Loucy (cell line): ENCODE measurements at regions not wholly inside any gene's neighbourhood (a gene's known extent, or its start where the extent isn't known, plus 50 kb on each side); places are given as distances from the start of the nearest gene placed in this dataset.

Source experiments
- H2AFZ ChIP-seq: fragments of 200-600 bp; sonication (generic); 2 replicates; pipeline ENCODE4 v1.6.0; 2016; ENCODE audit warnings: antibody characterized with exemption, mild to moderate bottlenecking, low read length, moderate library complexity
- H3F3A ChIP-seq: fragments of 200-600 bp; 2 replicates; pipeline ENCODE4 v1.6.0; 2016; ENCODE audit warnings: antibody characterized with exemption, low read depth, mild to moderate bottlenecking
- H3K27me3 ChIP-seq: fragments of 200-600 bp; sonication (generic); 2 replicates; pipeline ENCODE4 v1.6.1; 2014; ENCODE audit warnings: low read length, mild to moderate bottlenecking; ENCODE audit not compliant: insufficient read depth, poor library complexity, severe bottlenecking
- H3K36me3 ChIP-seq: fragments of 200-600 bp; sonication (generic); 2 replicates; pipeline ENCODE4 v1.6.1; 2016; ENCODE audit warnings: low read length; ENCODE audit not compliant: insufficient read depth
- H3K4me1 ChIP-seq: fragments of 200-600 bp; sonication (generic); 2 replicates; pipeline ENCODE4 v1.5.1; 2014; ENCODE audit warnings: low read length, mild to moderate bottlenecking; ENCODE audit not compliant: insufficient read depth, poor library complexity, severe bottlenecking
- H3K4me2 ChIP-seq: fragments of 200-600 bp; sonication (generic); 2 replicates; pipeline ENCODE4 v1.6.0; 2014; ENCODE audit warnings: antibody characterized with exemption, low read length, low read depth, mild to moderate bottlenecking; ENCODE audit not compliant: poor library complexity, severe bottlenecking
- H3K4me3 ChIP-seq: fragments of 200-600 bp; sonication (generic); 2 replicates; pipeline ENCODE4 v1.5.1; 2014; ENCODE audit warnings: low read length, mild to moderate bottlenecking, mixed read lengths; ENCODE audit not compliant: poor library complexity, severe bottlenecking
- H3K79me2 ChIP-seq: fragments of 200-600 bp; sonication (generic); 2 replicates; pipeline ENCODE4 v1.6.1; 2014; ENCODE audit warnings: low read length; ENCODE audit not compliant: insufficient read depth
- H3K9ac ChIP-seq: fragments of 200-600 bp; sonication (generic); 2 replicates; pipeline ENCODE4 v1.6.0; 2014; ENCODE audit warnings: mild to moderate bottlenecking, low read depth, low read length, moderate library complexity; ENCODE audit not compliant: poor library complexity, severe bottlenecking
- H3K9me2 ChIP-seq: fragments of 200-600 bp; sonication (generic); replicated peaks from 2 replicates; pipeline ENCODE4 v1.6.1; 2016; ENCODE audit warnings: low read depth, low read length, mixed read lengths
- H3K9me3 ChIP-seq: fragments of 200-600 bp; sonication (generic); 2 replicates; pipeline ENCODE4 v1.6.1; 2014; ENCODE audit warnings: mild to moderate bottlenecking, antibody characterized with exemption, low read length, low read depth; ENCODE audit not compliant: insufficient read depth
- H4K20me1 ChIP-seq: fragments of 200-600 bp; sonication (generic); 2 replicates; pipeline ENCODE4 v1.6.0; 2014; ENCODE audit warnings: antibody characterized with exemption, low read length, mild to moderate bottlenecking; ENCODE audit not compliant: insufficient read depth, poor library complexity, severe bottlenecking
- EZH2phosphoT487 ChIP-seq: fragments of 200-600 bp; IDR thresholded peaks from 2 replicates; pipeline ENCODE4 v1.6.1; 2018; ENCODE audit warnings: antibody characterized with exemption, mild to moderate bottlenecking, moderate library complexity, borderline replicate concordance
- TF ChIP-seq, protein P1 (sequence below): fragments of 200-600 bp; sonication (generic); conservative IDR thresholded peaks from 2 replicates; pipeline ENCODE4 v1.5.1; 2014; ENCODE audit warnings: mild to moderate bottlenecking, antibody characterized with exemption, low read length

DNA sequence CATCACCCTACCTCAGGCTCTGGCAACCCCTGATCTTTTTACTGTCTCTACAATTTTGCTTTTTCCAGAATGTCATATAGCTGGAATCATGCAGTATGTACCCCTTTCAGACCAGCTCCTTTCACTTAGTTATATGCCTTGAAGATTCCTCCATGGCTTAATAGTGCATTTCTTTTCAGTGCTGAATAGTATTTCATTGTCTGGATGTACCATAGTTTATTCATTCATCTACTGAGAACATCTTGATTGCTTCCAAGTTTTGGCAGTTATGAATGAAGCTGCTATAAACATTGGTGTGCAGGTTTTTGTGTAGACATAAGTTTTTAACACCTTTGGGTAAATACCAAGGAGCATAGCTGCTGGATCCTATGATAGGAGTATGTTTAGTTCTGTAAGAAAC, 50.8 kb upstream of the ANP32A start:
- H3K27me3 ChIP-seq: no peaks in the 10 kb centered on the region
- H4K20me1 ChIP-seq: no peaks in the 10 kb centered on the region
- H3K4me3 ChIP-seq: no peak overlapping the region
- H3K9ac ChIP-seq: no peak overlapping the region
- no peaks in the 10 kb centered on the region for H3K9me3 ChIP-seq
- no peaks in the 10 kb centered on the region for H3K9me2 ChIP-seq
- TF ChIP-seq, protein P1, sequence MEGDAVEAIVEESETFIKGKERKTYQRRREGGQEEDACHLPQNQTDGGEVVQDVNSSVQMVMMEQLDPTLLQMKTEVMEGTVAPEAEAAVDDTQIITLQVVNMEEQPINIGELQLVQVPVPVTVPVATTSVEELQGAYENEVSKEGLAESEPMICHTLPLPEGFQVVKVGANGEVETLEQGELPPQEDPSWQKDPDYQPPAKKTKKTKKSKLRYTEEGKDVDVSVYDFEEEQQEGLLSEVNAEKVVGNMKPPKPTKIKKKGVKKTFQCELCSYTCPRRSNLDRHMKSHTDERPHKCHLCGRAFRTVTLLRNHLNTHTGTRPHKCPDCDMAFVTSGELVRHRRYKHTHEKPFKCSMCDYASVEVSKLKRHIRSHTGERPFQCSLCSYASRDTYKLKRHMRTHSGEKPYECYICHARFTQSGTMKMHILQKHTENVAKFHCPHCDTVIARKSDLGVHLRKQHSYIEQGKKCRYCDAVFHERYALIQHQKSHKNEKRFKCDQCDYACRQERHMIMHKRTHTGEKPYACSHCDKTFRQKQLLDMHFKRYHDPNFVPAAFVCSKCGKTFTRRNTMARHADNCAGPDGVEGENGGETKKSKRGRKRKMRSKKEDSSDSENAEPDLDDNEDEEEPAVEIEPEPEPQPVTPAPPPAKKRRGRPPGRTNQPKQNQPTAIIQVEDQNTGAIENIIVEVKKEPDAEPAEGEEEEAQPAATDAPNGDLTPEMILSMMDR: no peak
- no peak for TF ChIP-seq EZH2phosphoT487
- no peaks in the 10 kb centered on the region for H3F3A ChIP-seq
- no peaks in the 10 kb centered on the region for H3K4me1 ChIP-seq
- H3K36me3 ChIP-seq: no peaks in the 10 kb centered on the region
- H2AFZ ChIP-seq: no peak overlapping the region
- no peak overlapping the region for H3K4me2 ChIP-seq
- H3K79me2 ChIP-seq: no peaks in the 10 kb centered on the region

DNA sequence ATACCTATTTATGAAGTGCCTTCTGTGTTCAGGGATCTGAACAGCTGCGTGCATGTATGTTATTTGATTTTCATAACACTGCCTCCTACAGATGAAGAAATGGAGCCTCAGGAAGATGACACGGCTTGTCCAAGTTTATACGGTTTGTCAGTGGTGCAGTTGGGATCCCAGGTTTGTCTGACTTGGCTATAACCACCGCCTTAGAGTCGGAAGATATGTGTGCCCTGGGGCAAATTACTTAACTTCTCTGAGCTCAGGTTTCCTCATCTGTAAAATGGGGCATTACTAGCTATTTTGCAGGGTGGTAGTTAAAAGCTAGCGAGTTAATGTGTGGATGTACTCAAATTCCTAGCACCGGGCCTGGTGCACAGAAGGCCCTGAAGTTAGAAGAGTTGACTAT, 54.1 kb upstream of the ANP32A start:
- no peaks in the 10 kb centered on the region for H3F3A ChIP-seq
- no peak overlapping the region for H3K4me3 ChIP-seq
- H3K27me3 ChIP-seq: no peaks in the 10 kb centered on the region
- TF ChIP-seq, protein P1: no peak
- no peak for TF ChIP-seq EZH2phosphoT487
- no peaks in the 10 kb centered on the region for H3K79me2 ChIP-seq
- no peaks in the 10 kb centered on the region for H3K4me1 ChIP-seq
- H4K20me1 ChIP-seq: no peaks in the 10 kb centered on the region
- H3K9me3 ChIP-seq: no peaks in the 10 kb centered on the region
- no peak overlapping the region for H2AFZ ChIP-seq
- no peak overlapping the region for H3K4me2 ChIP-seq
- H3K36me3 ChIP-seq: no peaks in the 10 kb centered on the region
- no peak overlapping the region for H3K9ac ChIP-seq
- no peaks in the 10 kb centered on the region for H3K9me2 ChIP-seq

DNA sequence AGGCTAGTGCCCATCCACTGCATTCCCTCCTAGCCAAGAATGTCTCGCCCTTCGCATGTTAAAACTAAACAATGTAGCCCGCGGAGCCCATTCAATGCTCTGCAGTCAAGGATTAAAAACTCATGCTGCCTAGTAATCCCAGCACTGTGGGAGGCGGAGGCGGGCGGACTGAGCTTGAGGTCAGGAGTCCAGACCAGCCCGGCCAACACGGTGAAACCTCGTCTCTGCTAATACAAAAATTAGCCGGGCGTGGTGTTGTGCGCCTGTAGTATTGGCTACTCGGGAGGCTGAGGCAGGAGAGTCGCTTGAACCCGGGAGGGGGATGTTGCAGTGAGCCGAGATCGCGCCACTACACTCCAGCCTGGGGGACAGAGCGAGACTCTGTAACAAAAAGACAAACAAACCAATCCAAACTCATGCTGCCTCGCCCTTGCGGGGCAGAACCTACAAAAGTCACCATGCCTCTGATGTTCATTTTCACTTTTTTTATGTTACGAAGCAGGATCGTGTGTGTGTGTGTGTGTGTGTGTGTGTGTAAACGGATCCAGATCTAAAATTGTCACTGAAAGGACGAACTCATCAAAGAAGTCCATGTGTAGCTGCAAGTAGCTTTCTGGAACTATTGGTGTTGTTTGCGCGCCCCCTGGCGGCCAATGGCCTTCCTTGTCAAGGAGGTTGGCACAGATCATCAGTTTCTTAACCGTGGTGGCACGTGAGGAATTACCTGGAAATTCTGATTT, 54.8 kb upstream of the SPESP1 start:
- no peaks in the 10 kb centered on the region for H3K79me2 ChIP-seq
- H3K4me3 ChIP-seq: no peak overlapping the region

More for the DNA sequence above, 54.8 kb upstream of the SPESP1 start:
- Histone ChIP-seq H3K4me2 (no peak overlapping the region), H3K9me3 (no peaks in the 10 kb centered on the region), H3K4me1 (no peaks in the 10 kb centered on the region), H3K9ac (no peak overlapping the region), H3K36me3 (no peaks in the 10 kb centered on the region), H4K20me1 (no peaks in the 10 kb centered on the region), H3K9me2 (no peaks in the 10 kb centered on the region), H3F3A (no peaks in the 10 kb centered on the region), H3K27me3 (no peaks in the 10 kb centered on the region), H2AFZ (no peak overlapping the region)
- TF ChIP-seq EZH2phosphoT487: no peak
- TF ChIP-seq, protein P1: peak; percentile 86
